ENCODE measurements at regions not wholly inside any gene's neighbourhood (a gene's known extent, or its start where the extent isn't known, plus 50 kb on each side); places are given as distances from the start of the nearest gene placed in this dataset.

GRCh38 chr18:46373131-46373530, 268.9 kb downstream of the HAUS1 start:
- ChIA-PET CTCF (no interaction called here), POLR2A (no interaction called here)
- H2AFZ ChIP-seq (ENCODE audit: low read depth, low read length), result no peak overlapping the region
- H3K9ac ChIP-seq (replicated peaks; ENCODE audit: extremely low read depth, insufficient read depth, low read length), result no peak overlapping the region
- H3K4me3 ChIP-seq (replicated peaks in 1 of 3; ENCODE audit: insufficient read depth in 1 of 3, low read depth in 1 of 3, low read length in 3 of 3), result no peak overlapping the region
- no peaks in the 10 kb centered on the region for H3K79me2 ChIP-seq (ENCODE audit: control insufficient read depth, insufficient read depth, low read length)
- H3K27me3 ChIP-seq (ENCODE audit: control insufficient read depth in 2 of 2, insufficient read depth in 2 of 2, low read length in 2 of 2), result no peaks in the 10 kb centered on the region
- TF ChIP-seq MYC (IDR thresholded peaks at IDR 0.05; ENCODE audit: low read depth, low read length) (no peak), POLR2AphosphoS5 (IDR thresholded peaks at IDR 0.05; ENCODE audit: insufficient read depth, low read depth, low read length) (no peak), POLR2A (IDR thresholded peaks at IDR 0.05; ENCODE audit: low read depth, low read length) (no peak), MAX (IDR thresholded peaks at IDR 0.05; ENCODE audit: insufficient read depth, insufficient read length) (no peak), GATA2 (IDR thresholded peaks at IDR 0.05; ENCODE audit: insufficient read depth, insufficient read length, low read depth, low read length) (no peak), CTCF (IDR thresholded peaks at IDR 0.05; ENCODE audit: extremely low read depth in 1 of 2, insufficient read depth in 1 of 2, low read depth in 1 of 2, low read length in 2 of 2) (no peak), FOS (IDR thresholded peaks at IDR 0.05; ENCODE audit: borderline replicate concordance, insufficient read depth, low read length) (no peak), EZH2 (IDR thresholded peaks at IDR 0.05; ENCODE audit: borderline replicate concordance, low read depth, low read length, severe bottlenecking) (no peak), JUN (IDR thresholded peaks at IDR 0.05; ENCODE audit: borderline replicate concordance, insufficient read depth, insufficient read length, low read depth) (no peak)
- DNase-seq (ENCODE audit: low read depth, low spot score) (no peak), FAIRE-seq (no peak)
- no peaks in the 10 kb centered on the region for H4K20me1 ChIP-seq (replicated peaks; ENCODE audit: control insufficient read depth, extremely low read depth, insufficient read depth, low read length)
- H3K9me1 ChIP-seq (replicated peaks; ENCODE audit: control insufficient read depth, extremely low read depth, insufficient read depth, low read length), result no peaks in the 10 kb centered on the region
- H3K9me3 ChIP-seq (replicated peaks; ENCODE audit: control insufficient read depth, insufficient read depth, low read length), result no peaks in the 10 kb centered on the region
- no peak overlapping the region for H3K27ac ChIP-seq (ENCODE audit: insufficient read depth, low read depth, low read length)
- H3K4me1 ChIP-seq (ENCODE audit: control insufficient read depth, extremely low read depth, insufficient read depth, low read length), result no peaks in the 10 kb centered on the region
- dilution Hi-C loops (cut with MboI; ENCODE audit: extremely low pct_ligation_motif_present, low sequenced_read_pairs) (no loop called here), intact Hi-C loops (cut with micrococcal nuclease) (no loop called here)
- H3K36me3 ChIP-seq (ENCODE audit: control insufficient read depth in 2 of 2, extremely low read depth in 1 of 2, insufficient read depth in 2 of 2, low read length in 2 of 2), result no peaks in the 10 kb centered on the region
- no peak overlapping the region for H3K4me2 ChIP-seq (ENCODE audit: insufficient read depth, low read length)
- BruUV-seq (replicated peaks), result no TSS peak
